ENCODE measurements at regions not wholly inside any gene's neighbourhood (a gene's known extent, or its start where the extent isn't known, plus 50 kb on each side); places are given as distances from the start of the nearest gene placed in this dataset.
A peak's percentile ranks its signal among the peaks of the same experiment; 100 is the strongest.

- no peak for DNase-seq (ENCODE audit: low read depth in 3 of 3)
Observed at GRCh38 chr1:244952280-244952933, 88.1 kb upstream of the HNRNPU start.

DNA sequence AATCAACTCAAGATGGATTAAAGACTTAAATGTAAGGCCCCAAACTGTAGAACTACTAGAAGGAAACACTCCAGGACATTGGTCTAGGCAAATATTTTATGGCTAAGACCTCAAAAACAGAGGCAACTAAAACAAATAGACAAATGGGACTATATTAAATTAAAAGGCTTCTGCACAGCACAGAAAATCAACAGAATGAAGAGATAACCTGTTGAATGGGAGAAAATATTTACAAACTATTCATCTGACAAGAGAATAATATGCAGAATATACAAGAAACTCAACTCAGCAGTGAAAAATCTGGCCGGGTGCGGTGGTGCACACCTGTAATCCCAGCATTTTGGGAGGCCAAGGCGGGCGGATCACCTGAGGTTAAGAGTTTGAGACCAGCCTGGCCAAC is 84.1 kb upstream of the HNRNPU start:
- DNase-seq (ENCODE audit: low read depth in 3 of 3), result no peak

DNA sequence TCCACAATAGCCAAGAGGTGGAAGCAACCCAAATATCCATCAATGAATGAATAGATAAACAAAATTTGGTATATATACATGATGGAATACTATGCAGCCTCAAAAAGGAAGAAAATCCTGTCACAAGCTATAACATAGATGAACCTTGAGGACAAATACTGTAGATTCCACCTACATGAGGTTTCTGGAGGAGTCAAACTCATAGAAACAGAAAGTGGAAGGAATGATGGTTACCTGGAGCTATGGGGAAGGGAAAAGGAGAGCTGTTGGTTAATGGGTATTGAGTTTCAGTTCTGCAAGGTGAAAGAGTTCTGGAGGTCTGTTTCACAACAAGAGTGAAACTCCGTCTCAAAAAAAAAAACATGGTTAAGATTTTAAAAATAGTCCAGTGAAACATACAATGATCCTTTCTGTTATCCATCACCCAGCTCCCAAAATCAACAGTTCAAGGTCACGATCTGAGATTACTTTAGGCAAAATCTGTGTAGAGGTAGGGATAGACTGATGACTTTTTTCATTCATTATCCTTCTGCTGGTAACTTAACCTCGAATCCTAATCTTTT is 80.8 kb upstream of the HNRNPU start:
- DNase-seq (ENCODE audit: low read depth in 3 of 3), result no peak

DNA sequence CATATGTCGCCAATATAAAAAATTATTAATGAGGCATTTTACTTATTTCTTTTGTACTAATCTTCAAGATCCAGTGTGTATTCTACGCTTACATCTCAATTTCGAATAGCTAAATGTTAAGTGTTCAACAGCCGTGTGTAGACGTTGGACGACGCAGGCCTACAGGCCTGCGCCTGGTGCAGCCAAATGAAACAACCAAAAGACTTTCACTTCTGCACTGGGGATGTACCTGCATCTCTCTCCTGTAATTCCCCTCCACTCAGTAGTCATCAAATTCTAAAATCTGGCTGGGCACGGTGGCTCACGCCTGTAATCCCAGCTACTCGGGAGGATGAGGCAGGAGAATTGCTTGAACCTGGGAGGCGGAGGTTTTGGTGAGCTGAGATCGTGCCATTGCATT is 76.8 kb upstream of the HNRNPU start:
- DNase-seq (ENCODE audit: low read depth in 3 of 3), result no peak

- no peak for DNase-seq (ENCODE audit: low read depth in 3 of 3)
Observed at GRCh38 chr1:244937099-244937498, 72.8 kb upstream of the HNRNPU start.

GRCh38 chr1:244920911-244921761 is 56.8 kb upstream of the HNRNPU start:
- DNase-seq (ENCODE audit: low read depth in 3 of 3), result no peak

GRCh38 chr1:244919320-244920282 is 55.3 kb upstream of the HNRNPU start:
- DNase-seq (ENCODE audit: low read depth in 3 of 3), result no peak

GRCh38 chr1:244918421-244919319 is 54.3 kb upstream of the HNRNPU start:
- peak; percentile 13 to 57 (median 41) for DNase-seq (ENCODE audit: low read depth in 3 of 3)

- no peak for DNase-seq (ENCODE audit: low read depth in 3 of 3)
Observed at GRCh38 chr1:244917073-244917670, 52.8 kb upstream of the HNRNPU start.

DNA sequence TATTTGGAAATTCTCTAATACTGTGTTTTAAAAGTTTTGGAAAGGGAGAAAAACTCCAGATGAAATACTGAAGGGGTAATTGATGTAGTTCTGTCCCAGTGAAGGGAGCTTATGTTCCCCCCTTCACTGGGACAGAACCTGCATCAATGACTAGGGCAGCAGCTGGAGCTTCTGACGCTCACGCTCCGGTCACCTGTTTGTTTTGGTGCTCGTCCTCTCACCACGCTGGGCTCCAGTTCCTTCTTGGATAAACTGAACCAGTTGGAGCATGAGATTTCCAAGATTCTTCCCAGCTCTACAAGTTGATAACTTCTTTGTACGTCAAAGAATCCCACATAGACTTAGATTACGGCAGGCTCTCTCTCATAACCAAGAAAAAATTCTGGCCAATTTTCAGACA is 51.4 kb upstream of the HNRNPU start:
- DNase-seq (ENCODE audit: low read depth in 3 of 3), result no peak

DNA sequence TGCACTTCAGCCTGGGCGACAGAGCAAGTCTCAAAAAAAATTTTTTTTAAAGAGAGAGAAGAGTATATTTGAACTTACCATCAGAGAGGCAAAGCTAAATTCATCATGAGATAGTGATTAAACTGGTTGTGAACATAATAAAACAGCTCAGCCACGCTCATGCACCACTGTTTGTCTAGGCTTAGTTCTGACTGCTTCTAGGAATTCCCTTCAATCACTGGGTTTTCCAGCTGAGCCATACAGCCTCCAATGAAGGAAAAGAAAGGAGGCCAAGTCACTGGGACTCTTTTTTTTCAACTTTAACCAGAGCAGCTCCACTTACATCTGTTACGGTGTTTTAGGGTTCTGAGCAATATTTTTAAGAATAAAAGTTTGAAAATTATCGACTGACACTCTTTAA is 50.4 kb upstream of the HNRNPU start:
- no peak for DNase-seq (ENCODE audit: low read depth in 3 of 3)
